Naive thymus-derived CD4-positive, alpha-beta T cell (primary cell): ENCODE measurements at regions not wholly inside any gene's neighbourhood (a gene's known extent, or its start where the extent isn't known, plus 50 kb on each side); places are given as distances from the start of the nearest gene placed in this dataset.

Experiments used
- ATAC-seq: fragments of 150-1000 bp; cut with Tn5 transposase; 2 replicates; pipeline ENCODE4 v1.10.0; 2021; ENCODE audit warnings: mild to moderate bottlenecking, moderate library complexity
- CTCF ChIA-PET: fragments of 350-600 bp; sonication (Branson Sonifier 250); formaldehyde crosslinking; loops from one replicate; lab custom pipeline; 2021; ENCODE audit warnings: antibody characterized with exemption; lab: Charles Lee
- POLR2A ChIA-PET: fragments of 350-600 bp; sonication (Branson Sonifier 250); formaldehyde crosslinking; loops from one replicate; lab custom pipeline; 2021; ENCODE audit warnings: antibody characterized with exemption, inconsistent platforms; lab: Charles Lee
- DNase-seq, 9 donors: peaks; one replicate each; pipeline versions ENCODE4 v3.0.0 to v3.0.0-alpha.2; 2020 to 2022; ENCODE audit warnings: mixed read lengths in 1 of 9
- H3K27ac ChIP-seq: one replicate; pipeline ENCODE4 v1.7.0; 2013; ENCODE audit warnings: mild to moderate bottlenecking, low read depth, low read length, moderate library complexity
- H3K27me3 ChIP-seq, 2 donors: one replicate each; pipeline ENCODE4 v1.7.0; 2013; ENCODE audit warnings: low read length in 2 of 2, mild to moderate bottlenecking in 2 of 2, moderate library complexity in 2 of 2; ENCODE audit not compliant: control insufficient read depth in 2 of 2, insufficient read depth in 2 of 2
- H3K36me3 ChIP-seq, 3 experiments: 1 replicate in 2 of 3; 2 replicates in 1 of 3; pipeline ENCODE4 v1.7.0; 2013; ENCODE audit warnings: low read length in 3 of 3, mild to moderate bottlenecking in 3 of 3, moderate library complexity in 1 of 3; ENCODE audit not compliant: insufficient read depth in 3 of 3, control insufficient read depth in 2 of 3
- H3K4me1 ChIP-seq, 2 donors: one replicate each; pipeline ENCODE4 v1.7.0; 2013; ENCODE audit warnings: low read length in 2 of 2, mild to moderate bottlenecking in 2 of 2, moderate library complexity in 1 of 2; ENCODE audit not compliant: control insufficient read depth in 2 of 2, insufficient read depth in 2 of 2
- H3K4me3 ChIP-seq: 2 replicates; pipeline ENCODE4 v1.7.0; 2013; ENCODE audit warnings: mild to moderate bottlenecking, low read length
- H3K9me3 ChIP-seq, 3 experiments: 1 replicate in 2 of 3; 2 replicates in 1 of 3; pipeline ENCODE4 v1.7.0; 2013; ENCODE audit warnings: low read length in 3 of 3; ENCODE audit not compliant: control insufficient read depth in 2 of 3
- H3K27ac Mint-ChIP-seq, 9 donors: one replicate each; pipeline ENCODE4 v1.8.0; 2020 to 2022; ENCODE audit warnings: mixed read lengths in 9 of 9, mild to moderate bottlenecking in 8 of 9, moderate library complexity in 5 of 9, inconsistent platforms in 2 of 9
- H3K27me3 Mint-ChIP-seq, 5 donors: one replicate each; pipeline ENCODE4 v1.8.0; 2021 to 2022; ENCODE audit warnings: mixed read lengths in 5 of 5, mild to moderate bottlenecking in 1 of 5
- H3K36me3 Mint-ChIP-seq, 5 donors: one replicate each; pipeline ENCODE4 v1.8.0; 2020 to 2022; ENCODE audit warnings: mixed read lengths in 5 of 5, mild to moderate bottlenecking in 3 of 5, inconsistent platforms in 1 of 5
- H3K4me1 Mint-ChIP-seq, 7 donors: one replicate each; pipeline ENCODE4 v1.8.0; 2020 to 2022; ENCODE audit warnings: mixed read lengths in 7 of 7, mild to moderate bottlenecking in 3 of 7, inconsistent platforms in 1 of 7
- H3K4me3 Mint-ChIP-seq, 10 donors: one replicate each; pipeline ENCODE4 v1.8.0; 2020 to 2022; ENCODE audit warnings: mild to moderate bottlenecking in 10 of 10, mixed read lengths in 10 of 10, moderate library complexity in 6 of 10, inconsistent platforms in 2 of 10
- H3K9me3 Mint-ChIP-seq, 11 donors: one replicate each; pipeline ENCODE4 v1.8.0; 2020 to 2022; ENCODE audit warnings: mixed read lengths in 11 of 11, mild to moderate bottlenecking in 4 of 11, inconsistent platforms in 1 of 11, moderate library complexity in 1 of 11
- intact Hi-C, 2 donors: fragments of 100-400 bp; cut with micrococcal nuclease; formaldehyde crosslinking; loops; one replicate each; pipeline ENCODE4 v1.15.1; 2023

DNA sequence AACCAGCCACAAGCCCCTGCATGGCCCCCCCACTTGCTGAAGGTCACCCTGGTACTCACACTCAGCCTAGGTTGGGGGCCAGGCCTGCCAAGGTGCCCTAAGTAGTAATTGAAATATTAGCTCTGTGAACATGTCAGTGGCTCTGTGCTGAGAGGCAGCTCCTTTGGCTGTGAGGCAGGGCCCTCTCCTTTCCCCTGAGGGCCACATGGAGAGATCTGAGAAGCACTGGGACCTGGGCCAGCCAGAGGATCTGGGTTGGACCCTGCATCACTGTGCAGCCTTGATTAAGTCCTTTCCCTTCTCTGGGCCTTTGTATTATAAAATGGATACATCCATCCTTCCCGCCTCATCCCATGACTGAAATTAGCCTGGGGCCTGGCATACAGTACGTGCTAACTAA is 58.0 kb upstream of the FAM222A start:
- intact Hi-C loops = no loop called here
- Mint-ChIP-seq H3K27ac (no peak overlapping the region), H3K4me1 (no peaks in the 10 kb centered on the region), H3K36me3 (no peaks in the 10 kb centered on the region), H3K9me3 (peaks cover 0 to 2% (median 0%) of the 10 kb centered on the region in 11 donors), H3K27me3 (peaks cover 6 to 18% (median 14%) of the 10 kb centered on the region in 5 donors), H3K4me3 (no peak overlapping the region)
- Histone ChIP-seq H3K4me1 (no peaks in the 10 kb centered on the region), H3K27me3 (no peaks in the 10 kb centered on the region), H3K9me3 (no peaks in the 10 kb centered on the region), H3K4me3 (no peak overlapping the region), H3K36me3 (no peaks in the 10 kb centered on the region), H3K27ac (no peak overlapping the region)
- ChIA-PET POLR2A (no interaction called here), CTCF (no interaction called here)
- no peak for DNase-seq
- ATAC-seq = no peak

DNA sequence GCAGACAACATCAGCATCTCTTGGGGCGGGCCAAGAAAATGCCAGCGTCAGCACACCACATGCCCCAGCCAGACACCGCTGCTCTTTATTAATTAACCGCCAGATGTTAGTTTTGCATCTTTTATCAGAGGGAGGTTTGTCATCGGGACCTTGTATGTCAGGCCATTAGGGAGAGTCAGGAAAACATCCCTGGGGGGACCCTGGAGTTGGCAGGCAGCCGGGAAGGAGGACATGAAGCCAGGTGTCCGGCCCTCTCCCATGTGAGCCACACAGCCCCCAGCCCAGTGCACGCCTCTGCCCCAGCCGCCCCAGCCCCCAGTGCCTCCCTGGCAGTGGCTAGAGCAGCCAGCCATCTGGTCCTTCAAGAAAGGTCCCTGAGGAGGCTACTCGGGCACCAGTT is 56.9 kb upstream of the FAM222A start:
- DNase-seq = no peak
- Mint-ChIP-seq H3K27me3 (peaks cover 6 to 18% (median 14%) of the 10 kb centered on the region in 5 donors), H3K4me1 (no peaks in the 10 kb centered on the region), H3K36me3 (no peaks in the 10 kb centered on the region), H3K4me3 (no peak overlapping the region), H3K9me3 (peaks cover 0 to 2% (median 0%) of the 10 kb centered on the region in 11 donors), H3K27ac (no peak overlapping the region)
- Histone ChIP-seq H3K36me3 (no peaks in the 10 kb centered on the region), H3K4me1 (no peaks in the 10 kb centered on the region), H3K27me3 (no peaks in the 10 kb centered on the region), H3K4me3 (no peak overlapping the region), H3K9me3 (no peaks in the 10 kb centered on the region), H3K27ac (no peak overlapping the region)
- ChIA-PET CTCF (no interaction called here), POLR2A (no interaction called here)
- no peak for ATAC-seq
- intact Hi-C loops = no loop called here

DNA sequence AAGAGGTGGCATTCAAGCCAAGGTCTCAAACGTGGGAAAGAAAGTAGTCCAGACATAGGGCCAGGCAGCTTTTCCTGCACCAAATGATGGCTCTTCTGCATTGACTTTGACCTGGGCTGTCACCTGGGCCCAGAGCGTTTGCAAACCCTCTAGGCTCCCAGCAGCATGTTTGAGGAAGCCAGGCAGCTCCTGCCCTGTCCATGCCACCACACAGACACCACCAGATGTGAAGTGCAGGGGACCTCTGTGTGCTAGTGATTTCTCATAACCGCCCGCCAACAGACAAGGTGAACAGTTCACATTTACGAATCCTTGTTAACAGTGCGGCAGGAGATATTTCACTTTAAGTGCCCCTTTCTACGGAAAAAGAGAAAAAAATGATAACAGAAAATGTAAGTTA is 49.8 kb upstream of the FAM222A start:
- Mint-ChIP-seq H3K36me3 (no peaks in the 10 kb centered on the region), H3K9me3 (no peaks in the 10 kb centered on the region), H3K27ac (no peak overlapping the region), H3K4me1 (no peaks in the 10 kb centered on the region), H3K4me3 (no peak overlapping the region), H3K27me3 (peaks cover 0 to 11% (median 3%) of the 10 kb centered on the region in 5 donors)
- Histone ChIP-seq H3K27me3 (no peaks in the 10 kb centered on the region), H3K27ac (no peak overlapping the region), H3K36me3 (no peaks in the 10 kb centered on the region), H3K4me3 (no peak overlapping the region), H3K4me1 (no peaks in the 10 kb centered on the region), H3K9me3 (no peaks in the 10 kb centered on the region)
- no peak for DNase-seq
- ChIA-PET POLR2A (no interaction called here), CTCF (no interaction called here)
- intact Hi-C loops = no loop called here
- ATAC-seq = no peak
